Calu3 (cell line): ENCODE measurements at regions not wholly inside any gene's neighbourhood (a gene's known extent, or its start where the extent isn't known, plus 50 kb on each side); places are given as distances from the start of the nearest gene placed in this dataset.

Experiments
- BruUV-seq: library from RNA; stranded (reverse); fragments of 400-500 nt; replicated peaks from 2 replicates; lab custom pipeline; 2021; lab: Mats Ljungman, UMichigan
- CTCF ChIA-PET: fragments of 300-600 bp; sonication (Branson Sonifier 250); formaldehyde crosslinking; loops from one replicate; lab custom pipeline; 2022; ENCODE audit warnings: antibody characterized with exemption; lab: Charles Lee
- DNase-seq: peaks from one replicate; pipeline ENCODE4 v3.0.0; 2022
- H3K27ac Mint-ChIP-seq: one replicate; pipeline ENCODE4 v1.8.0; 2022; ENCODE audit warnings: mixed read lengths; ENCODE audit not compliant: unreplicated experiment
- H3K27me3 Mint-ChIP-seq: one replicate; pipeline ENCODE4 v1.8.0; 2022; ENCODE audit warnings: mixed read lengths; ENCODE audit not compliant: unreplicated experiment
- H3K36me3 Mint-ChIP-seq: one replicate; pipeline ENCODE4 v1.8.0; 2022; ENCODE audit warnings: mild to moderate bottlenecking, moderate library complexity, mixed read lengths; ENCODE audit not compliant: insufficient read depth, unreplicated experiment
- H3K4me1 Mint-ChIP-seq: one replicate; pipeline ENCODE4 v1.8.0; 2022; ENCODE audit warnings: mild to moderate bottlenecking, low read depth, mixed read lengths; ENCODE audit not compliant: unreplicated experiment
- H3K4me3 Mint-ChIP-seq: one replicate; pipeline ENCODE4 v1.8.0; 2022; ENCODE audit warnings: mild to moderate bottlenecking, low read depth, moderate library complexity, mixed read lengths; ENCODE audit not compliant: unreplicated experiment
- H3K9me3 Mint-ChIP-seq: one replicate; pipeline ENCODE4 v1.8.0; 2022; ENCODE audit warnings: low read depth, mixed read lengths; ENCODE audit not compliant: unreplicated experiment
- CTCF ChIP-seq: fragments of 200-600 bp; IDR thresholded peaks from one replicate; pipeline ENCODE4 v1.8.0; 2022; ENCODE audit warnings: antibody characterized with exemption; ENCODE audit not compliant: unreplicated experiment
- intact Hi-C: fragments of 100-400 bp; cut with micrococcal nuclease; formaldehyde crosslinking; loops from one replicate; pipeline ENCODE4 v1.10.0; 2022; ENCODE audit not compliant: unreplicated experiment

- no TSS peak for BruUV-seq
- CTCF ChIA-PET = interaction anchor here (0.6 to 1.2 kb wide), 2 partner anchors 9 to 56 kb away, joined by 3 to 5 read pairs; no protein-coding TSS in a partner anchor
- intact Hi-C loops = no loop called here
- Mint-ChIP-seq H3K27ac (no peak overlapping the region), H3K4me1 (no peaks in the 10 kb centered on the region), H3K9me3 (no peaks in the 10 kb centered on the region), H3K27me3 (no peaks in the 10 kb centered on the region), H3K4me3 (no peak overlapping the region), H3K36me3 (no peaks in the 10 kb centered on the region)
- no peak for TF ChIP-seq CTCF
- DNase-seq = no peak
Observed at GRCh38 chr3:148591525-148591924, 106.2 kb upstream of the AGTR1 start.

GRCh38 chr3:148598619-148599018 lies 99.1 kb upstream of the AGTR1 start:
- CTCF ChIA-PET = interaction anchor here (0.6 kb wide), 1 partner anchor 44 kb away, joined by 5 read pairs; no protein-coding TSS in a partner anchor
- H3K4me3 Mint-ChIP-seq = no peak overlapping the region
- no peak for DNase-seq
- H3K27ac Mint-ChIP-seq = no peak overlapping the region
- H3K9me3 Mint-ChIP-seq = no peaks in the 10 kb centered on the region
- TF ChIP-seq CTCF = no peak
- H3K4me1 Mint-ChIP-seq = peaks cover 38% of the 10 kb centered on the region
- peaks cover 10% of the 10 kb centered on the region for H3K36me3 Mint-ChIP-seq
- BruUV-seq = no TSS peak
- H3K27me3 Mint-ChIP-seq = no peaks in the 10 kb centered on the region
- intact Hi-C loops = no loop called here

- Mint-ChIP-seq H3K4me3 (peak overlapping the region; percentile 1), H3K27ac (peak overlapping the region; percentile 66), H3K27me3 (no peaks in the 10 kb centered on the region), H3K36me3 (peaks cover 10% of the 10 kb centered on the region), H3K9me3 (no peaks in the 10 kb centered on the region), H3K4me1 (peaks cover 38% of the 10 kb centered on the region)
- no TSS peak for BruUV-seq
- TF ChIP-seq CTCF = no peak
- intact Hi-C loops = no loop called here
- CTCF ChIA-PET = interaction anchor here (0.9 to 1.2 kb wide), 2 partner anchors 16 to 120 kb away, joined by 4 to 5 read pairs; no protein-coding TSS in a partner anchor
- DNase-seq = peak; percentile 25
Observed at GRCh38 chr3:148599481-148599880, 98.2 kb upstream of the AGTR1 start.

GRCh38 chr3:148600440-148600839 lies 97.3 kb upstream of the AGTR1 start:
- no peak for DNase-seq
- Mint-ChIP-seq H3K27ac (peak overlapping the region; percentile 66), H3K36me3 (peaks cover 10% of the 10 kb centered on the region), H3K4me3 (peak overlapping the region; percentile 36), H3K9me3 (no peaks in the 10 kb centered on the region), H3K27me3 (no peaks in the 10 kb centered on the region), H3K4me1 (peaks cover 38% of the 10 kb centered on the region)
- CTCF ChIA-PET = interaction anchor here (0.9 to 2.6 kb wide), 4 partner anchors 9 to 119 kb away, joined by 3 to 7 read pairs (median 4); no protein-coding TSS in a partner anchor
- no peak for TF ChIP-seq CTCF
- intact Hi-C loops = no loop called here
- BruUV-seq = no TSS peak
